K562 (cell line): ENCODE measurements at regions not wholly inside any gene's neighbourhood (a gene's known extent, or its start where the extent isn't known, plus 50 kb on each side); places are given as distances from the start of the nearest gene placed in this dataset.

Experiments
- BRCA1 ChIP-seq, 2 experiments: fragments of 450-650 bp in 1 of 2; sonication (generic) in 1 of 2; formaldehyde crosslinking in 1 of 2; IDR thresholded peaks; 2 replicates each; pipeline versions ENCODE4 v1.5.0 to v1.6.1; 2017 to 2020; ENCODE audit warnings: mild to moderate bottlenecking in 1 of 2, missing genetic modification reagents in 1 of 2
- CHD2 ChIP-seq: IDR thresholded peaks from 2 replicates; pipeline ENCODE4 v1.6.1; 2011; ENCODE audit warnings: low read depth, low read length
- HDAC6 ChIP-seq: IDR thresholded peaks from 2 replicates; pipeline ENCODE4 v1.6.1; 2012; ENCODE audit warnings: low read depth, mild to moderate bottlenecking, control low read depth, inconsistent platforms, low read length, moderate library complexity
- JUN ChIP-seq, 2 experiments: sonication (generic) in 1 of 2; formaldehyde crosslinking in 1 of 2; IDR thresholded peaks; 2 replicates each; pipeline versions ENCODE4 v1.6.1 to v1.8.0; 2012 to 2022; ENCODE audit warnings: borderline replicate concordance in 2 of 2, mild to moderate bottlenecking in 2 of 2, improper control_type of control experiment in 1 of 2, low read depth in 1 of 2, low read length in 1 of 2, missing genetic modification reagents in 1 of 2
- PTBP1 ChIP-seq: fragments of 200-400 bp; formaldehyde crosslinking; IDR thresholded peaks from 2 replicates; pipeline ENCODE4 v1.6.1; 2017; ENCODE audit warnings: low read depth, low read length
- RBBP5 ChIP-seq: fragments of 200-600 bp; sonication (generic); IDR thresholded peaks from 2 replicates; pipeline ENCODE4 v1.6.1; 2012; ENCODE audit warnings: borderline replicate concordance, mild to moderate bottlenecking, low read length, control low read depth, inconsistent platforms; ENCODE audit not compliant: insufficient read depth, poor library complexity, severe bottlenecking
- TBL1XR1 ChIP-seq, 2 experiments: IDR thresholded peaks; 2 replicates each; pipeline ENCODE4 v1.6.1; 2012; ENCODE audit warnings: improper control_type of control experiment in 2 of 2, low read length in 2 of 2, mild to moderate bottlenecking in 1 of 2
- ZNF518B ChIP-seq: fragments of 250-450 bp; sonication (Bioruptor Pico); IDR thresholded peaks from 2 replicates; pipeline ENCODE4 v1.5.0; 2021; ENCODE audit warnings: mild to moderate bottlenecking, moderate library complexity
- ZSCAN29 ChIP-seq: fragments of 450-650 bp; IDR thresholded peaks from 2 replicates; pipeline ENCODE4 v1.6.1; 2017
- TF ChIP-seq, protein P1 (sequence below): fragments of 450-650 bp; formaldehyde crosslinking; conservative IDR thresholded peaks from 2 replicates; pipeline ENCODE4 v1.4.0; 2022; ENCODE audit warnings: mild to moderate bottlenecking, missing genetic modification characterization

DNA sequence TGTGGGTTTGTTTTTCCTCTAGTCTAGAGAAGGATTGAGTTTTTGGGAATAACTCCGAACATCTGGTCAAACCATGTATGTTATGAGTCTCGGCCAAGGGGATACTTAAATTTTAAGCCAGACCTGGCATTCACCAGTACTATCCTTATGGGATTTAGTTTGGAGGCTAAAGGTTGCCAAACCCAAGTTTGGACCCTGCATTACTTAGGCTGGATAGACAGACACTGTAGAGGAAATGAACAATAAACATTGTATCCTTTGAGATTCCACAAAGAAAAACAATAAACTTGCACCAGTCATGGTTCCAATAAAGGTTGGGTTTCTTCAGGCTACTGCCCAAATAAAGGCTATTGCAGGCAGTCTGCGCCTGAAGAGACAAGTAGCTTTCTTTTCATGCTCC is 296.7 kb upstream of the MEF2C start:
- TF ChIP-seq TBL1XR1 (IDR thresholded peaks at IDR 0.05; ENCODE audit: low read length in 2 of 2) (no peak), JUN (IDR thresholded peaks at IDR 0.05; ENCODE audit: borderline replicate concordance, low read depth, low read length) (no peak), JUN (CRISPR knock-in tag; IDR thresholded peaks at IDR 0.05; ENCODE audit: borderline replicate concordance) (no peak), CHD2 (no peak), ZNF518B (CRISPR knock-in tag) (no peak), PTBP1 (no peak), BRCA1 (IDR thresholded peaks at IDR 0.05) (no peak), BRCA1 (CRISPR knock-in tag; IDR thresholded peaks at IDR 0.05) (no peak), RBBP5 (no peak), ZSCAN29 (no peak), HDAC6 (no peak)
- TF ChIP-seq, protein P1, sequence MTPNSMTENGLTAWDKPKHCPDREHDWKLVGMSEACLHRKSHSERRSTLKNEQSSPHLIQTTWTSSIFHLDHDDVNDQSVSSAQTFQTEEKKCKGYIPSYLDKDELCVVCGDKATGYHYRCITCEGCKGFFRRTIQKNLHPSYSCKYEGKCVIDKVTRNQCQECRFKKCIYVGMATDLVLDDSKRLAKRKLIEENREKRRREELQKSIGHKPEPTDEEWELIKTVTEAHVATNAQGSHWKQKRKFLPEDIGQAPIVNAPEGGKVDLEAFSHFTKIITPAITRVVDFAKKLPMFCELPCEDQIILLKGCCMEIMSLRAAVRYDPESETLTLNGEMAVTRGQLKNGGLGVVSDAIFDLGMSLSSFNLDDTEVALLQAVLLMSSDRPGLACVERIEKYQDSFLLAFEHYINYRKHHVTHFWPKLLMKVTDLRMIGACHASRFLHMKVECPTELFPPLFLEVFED (CRISPR knock-in tag) = no peak
